HT-29 (cell line): ENCODE measurements at regions not wholly inside any gene's neighbourhood (a gene's known extent, or its start where the extent isn't known, plus 50 kb on each side); places are given as distances from the start of the nearest gene placed in this dataset.

Experiments used
- DNase-seq: peaks from one replicate; pipeline ENCODE4 v3.0.0-alpha.2; 2015; ENCODE audit warnings: low spot score

- DNase-seq = no peak
These were observed 472.4 kb downstream of the ANKRD7 start for GRCh38 chr7:118696879-118697278.

GRCh38 chr7:118699222-118699621 is 474.7 kb downstream of the ANKRD7 start:
- DNase-seq = no peak

- no peak for DNase-seq
These were observed 484.2 kb downstream of the ANKRD7 start for GRCh38 chr7:118708741-118709140.

- DNase-seq = no peak
These were observed 487.2 kb downstream of the ANKRD7 start for GRCh38 chr7:118711688-118712087.

GRCh38 chr7:118713039-118713438 is 488.5 kb downstream of the ANKRD7 start:
- DNase-seq = no peak

- DNase-seq = no peak
These were observed 496.1 kb downstream of the ANKRD7 start for GRCh38 chr7:118720632-118721031.

- DNase-seq = peak; percentile 8
These were observed 507.4 kb downstream of the ANKRD7 start for GRCh38 chr7:118731854-118732253.

GRCh38 chr7:118734541-118734940 is 510.0 kb downstream of the ANKRD7 start:
- no peak for DNase-seq

GRCh38 chr7:118735441-118735840 is 510.9 kb downstream of the ANKRD7 start:
- DNase-seq = no peak

GRCh38 chr7:118737935-118738334 is 513.4 kb downstream of the ANKRD7 start:
- DNase-seq = no peak

GRCh38 chr7:118745927-118746326 is 521.4 kb downstream of the ANKRD7 start:
- no peak for DNase-seq

GRCh38 chr7:118747473-118747872 is 523.0 kb downstream of the ANKRD7 start:
- no peak for DNase-seq

GRCh38 chr7:118753479-118753878 is 529.0 kb downstream of the ANKRD7 start:
- DNase-seq = no peak

- no peak for DNase-seq
These were observed 530.1 kb downstream of the ANKRD7 start for GRCh38 chr7:118754608-118755007.

GRCh38 chr7:118755067-118755625 is 530.6 kb downstream of the ANKRD7 start:
- no peak for DNase-seq

GRCh38 chr7:118757066-118757465 is 532.6 kb downstream of the ANKRD7 start:
- no peak for DNase-seq

- no peak for DNase-seq
These were observed 534.1 kb downstream of the ANKRD7 start for GRCh38 chr7:118758582-118758981.

- DNase-seq = no peak
These were observed 535.4 kb downstream of the ANKRD7 start for GRCh38 chr7:118759921-118760320.

- no peak for DNase-seq
These were observed 537.9 kb downstream of the ANKRD7 start for GRCh38 chr7:118762451-118762850.

GRCh38 chr7:118764221-118764620 is 539.7 kb downstream of the ANKRD7 start:
- DNase-seq = no peak

- DNase-seq = no peak
These were observed 547.2 kb downstream of the ANKRD7 start for GRCh38 chr7:118771672-118772071.

GRCh38 chr7:118777308-118777707 is 552.8 kb downstream of the ANKRD7 start:
- peak; percentile 10 for DNase-seq

- no peak for DNase-seq
These were observed 568.2 kb downstream of the ANKRD7 start for GRCh38 chr7:118792682-118793081.

- no peak for DNase-seq
These were observed 569.1 kb downstream of the ANKRD7 start for GRCh38 chr7:118793582-118793981.
